ENCODE measurements at regions not wholly inside any gene's neighbourhood (a gene's known extent, or its start where the extent isn't known, plus 50 kb on each side); places are given as distances from the start of the nearest gene placed in this dataset.

GRCh38 chr13:104389691-104390090 lies 1323.5 kb upstream of the SLC10A2 start:
- TF ChIP-seq EZH2 (IDR thresholded peaks at IDR 0.05; ENCODE audit: low read length, unreplicated experiment) (no peak), EZH2phosphoT487 (IDR thresholded peaks at IDR 0.05; ENCODE audit: borderline replicate concordance, low read length) (no peak)
- TF ChIP-seq, protein P1, sequence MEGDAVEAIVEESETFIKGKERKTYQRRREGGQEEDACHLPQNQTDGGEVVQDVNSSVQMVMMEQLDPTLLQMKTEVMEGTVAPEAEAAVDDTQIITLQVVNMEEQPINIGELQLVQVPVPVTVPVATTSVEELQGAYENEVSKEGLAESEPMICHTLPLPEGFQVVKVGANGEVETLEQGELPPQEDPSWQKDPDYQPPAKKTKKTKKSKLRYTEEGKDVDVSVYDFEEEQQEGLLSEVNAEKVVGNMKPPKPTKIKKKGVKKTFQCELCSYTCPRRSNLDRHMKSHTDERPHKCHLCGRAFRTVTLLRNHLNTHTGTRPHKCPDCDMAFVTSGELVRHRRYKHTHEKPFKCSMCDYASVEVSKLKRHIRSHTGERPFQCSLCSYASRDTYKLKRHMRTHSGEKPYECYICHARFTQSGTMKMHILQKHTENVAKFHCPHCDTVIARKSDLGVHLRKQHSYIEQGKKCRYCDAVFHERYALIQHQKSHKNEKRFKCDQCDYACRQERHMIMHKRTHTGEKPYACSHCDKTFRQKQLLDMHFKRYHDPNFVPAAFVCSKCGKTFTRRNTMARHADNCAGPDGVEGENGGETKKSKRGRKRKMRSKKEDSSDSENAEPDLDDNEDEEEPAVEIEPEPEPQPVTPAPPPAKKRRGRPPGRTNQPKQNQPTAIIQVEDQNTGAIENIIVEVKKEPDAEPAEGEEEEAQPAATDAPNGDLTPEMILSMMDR (conservative IDR thresholded peaks at IDR 0.05; ENCODE audit: low read depth, low read length), result no peak
- intact Hi-C loops (cut with micrococcal nuclease), result no loop called here
- H4K20me1 ChIP-seq (ENCODE audit: low read length), result no peaks in the 10 kb centered on the region
- H3K9me2 ChIP-seq (replicated peaks; ENCODE audit: low read length), result no peaks in the 10 kb centered on the region
- H3K79me2 ChIP-seq (ENCODE audit: low read length), result no peaks in the 10 kb centered on the region
- no peaks in the 10 kb centered on the region for H3K27me3 ChIP-seq (ENCODE audit: low read length)
- BruUV-seq (replicated peaks), result no TSS peak
- no peak overlapping the region for H2AFZ ChIP-seq (ENCODE audit: low read length)
- no peaks in the 10 kb centered on the region for H3K36me3 ChIP-seq (ENCODE audit: low read depth, low read length)
- H3K4me2 ChIP-seq (ENCODE audit: low read length), result no peak overlapping the region
- H3K9me3 ChIP-seq (ENCODE audit: low read length), result no peaks in the 10 kb centered on the region
- H3F3A ChIP-seq (ENCODE audit: low read length, unreplicated experiment), result no peaks in the 10 kb centered on the region
- H3K4me3 ChIP-seq (ENCODE audit: low read length), result no peak overlapping the region
- ATAC-seq (peak; percentile 52), DNase-seq (peak; percentile 2)
- ChIA-PET POLR2A (ENCODE audit: unreplicated experiment) (no interaction called here), CTCF (no interaction called here)
- no peak overlapping the region for H3K27ac ChIP-seq (ENCODE audit: low read length)
- H3K4me1 ChIP-seq (ENCODE audit: insufficient read depth, low read length), result peaks cover 11% of the 10 kb centered on the region
- no peak overlapping the region for H3K9ac ChIP-seq (ENCODE audit: low read length)

DNA sequence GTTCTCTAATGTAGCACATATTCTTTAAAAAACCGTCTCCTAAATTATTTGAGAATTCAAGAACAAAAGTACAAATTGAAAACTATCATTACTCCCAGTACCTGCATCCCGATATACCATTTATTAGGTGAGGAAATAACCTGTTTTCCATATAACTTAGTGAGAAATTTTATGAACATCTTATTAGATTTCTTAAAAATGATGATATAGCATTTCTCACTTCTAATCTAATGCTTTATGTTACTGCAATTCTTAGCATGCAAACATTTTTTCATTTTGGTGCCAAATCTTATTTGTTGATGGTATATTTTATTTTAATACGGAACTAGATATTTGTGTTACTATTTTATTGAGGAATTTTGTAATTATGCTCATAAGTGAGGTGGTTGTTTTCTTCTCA lies 1321.3 kb upstream of the SLC10A2 start:
- H4K20me1 ChIP-seq (ENCODE audit: low read length), result no peaks in the 10 kb centered on the region
- no peaks in the 10 kb centered on the region for H3K27me3 ChIP-seq (ENCODE audit: low read length)
- H3K36me3 ChIP-seq (ENCODE audit: low read depth, low read length), result no peaks in the 10 kb centered on the region
- H2AFZ ChIP-seq (ENCODE audit: low read length), result no peak overlapping the region
- H3K9ac ChIP-seq (ENCODE audit: low read length), result no peak overlapping the region
- intact Hi-C loops (cut with micrococcal nuclease), result no loop called here
- H3K9me3 ChIP-seq (ENCODE audit: low read length), result no peaks in the 10 kb centered on the region
- H3K4me1 ChIP-seq (ENCODE audit: insufficient read depth, low read length), result peaks cover 11% of the 10 kb centered on the region
- TF ChIP-seq, protein P1 (conservative IDR thresholded peaks at IDR 0.05; ENCODE audit: low read depth, low read length), result no peak
- TF ChIP-seq EZH2 (IDR thresholded peaks at IDR 0.05; ENCODE audit: low read length, unreplicated experiment) (no peak), EZH2phosphoT487 (IDR thresholded peaks at IDR 0.05; ENCODE audit: borderline replicate concordance, low read length) (no peak)
- no peak overlapping the region for H3K4me2 ChIP-seq (ENCODE audit: low read length)
- no peaks in the 10 kb centered on the region for H3F3A ChIP-seq (ENCODE audit: low read length, unreplicated experiment)
- no peaks in the 10 kb centered on the region for H3K79me2 ChIP-seq (ENCODE audit: low read length)
- no peak overlapping the region for H3K27ac ChIP-seq (ENCODE audit: low read length)
- POLR2A ChIA-PET (ENCODE audit: unreplicated experiment), result no interaction called here
- CTCF ChIA-PET, result no interaction called here
- H3K9me2 ChIP-seq (replicated peaks; ENCODE audit: low read length), result no peaks in the 10 kb centered on the region
- ATAC-seq (no peak), DNase-seq (no peak)
- no TSS peak for BruUV-seq (replicated peaks)
- no peak overlapping the region for H3K4me3 ChIP-seq (ENCODE audit: low read length)

GRCh38 chr13:104385404-104385803 lies 1319.2 kb upstream of the SLC10A2 start:
- Histone ChIP-seq H3K9ac (ENCODE audit: low read length) (no peak overlapping the region), H4K20me1 (ENCODE audit: low read length) (no peaks in the 10 kb centered on the region), H3K9me3 (ENCODE audit: low read length) (no peaks in the 10 kb centered on the region), H3K9me2 (replicated peaks; ENCODE audit: low read length) (no peaks in the 10 kb centered on the region), H3K79me2 (ENCODE audit: low read length) (no peaks in the 10 kb centered on the region), H3K4me2 (ENCODE audit: low read length) (peak overlapping the region; percentile 62), H3K4me3 (ENCODE audit: low read length) (no peak overlapping the region), H3F3A (ENCODE audit: low read length, unreplicated experiment) (no peaks in the 10 kb centered on the region), H3K27me3 (ENCODE audit: low read length) (no peaks in the 10 kb centered on the region), H3K4me1 (ENCODE audit: insufficient read depth, low read length) (peaks cover 11% of the 10 kb centered on the region), H2AFZ (ENCODE audit: low read length) (no peak overlapping the region), H3K36me3 (ENCODE audit: low read depth, low read length) (no peaks in the 10 kb centered on the region), H3K27ac (ENCODE audit: low read length) (no peak overlapping the region)
- ATAC-seq (peak; percentile 94), DNase-seq (peak; percentile 76)
- ChIA-PET CTCF (no interaction called here), POLR2A (ENCODE audit: unreplicated experiment) (no interaction called here)
- TF ChIP-seq EZH2phosphoT487 (IDR thresholded peaks at IDR 0.05; ENCODE audit: borderline replicate concordance, low read length) (no peak), EZH2 (IDR thresholded peaks at IDR 0.05; ENCODE audit: low read length, unreplicated experiment) (no peak)
- TF ChIP-seq, protein P1 (conservative IDR thresholded peaks at IDR 0.05; ENCODE audit: low read depth, low read length), result no peak
- no TSS peak for BruUV-seq (replicated peaks)
- intact Hi-C loops (cut with micrococcal nuclease), result no loop called here
